HG03342 (cell line): ENCODE measurements at regions not wholly inside any gene's neighbourhood (a gene's known extent, or its start where the extent isn't known, plus 50 kb on each side); places are given as distances from the start of the nearest gene placed in this dataset.

Source experiments
- ATAC-seq: cut with Tn5 transposase; IDR thresholded peaks from one replicate; pipeline ENCODE4 v1.9.1; 2021; ENCODE audit warnings: mild to moderate bottlenecking, moderate library complexity; ENCODE audit not compliant: unreplicated experiment

GRCh38 chr18:34977838-34978532, 63.2 kb upstream of the MAPRE2 start:
- peak; percentile 43 for ATAC-seq

GRCh38 chr18:34978533-34978893, 62.7 kb upstream of the MAPRE2 start:
- ATAC-seq, result no peak

- ATAC-seq, result peak; percentile 34
These were observed 62.1 kb upstream of the MAPRE2 start for GRCh38 chr18:34978953-34979608.

- no peak for ATAC-seq
These were observed 59.7 kb upstream of the MAPRE2 start for GRCh38 chr18:34981487-34981886.

GRCh38 chr18:34985963-34986362, 55.2 kb upstream of the MAPRE2 start:
- no peak for ATAC-seq

DNA sequence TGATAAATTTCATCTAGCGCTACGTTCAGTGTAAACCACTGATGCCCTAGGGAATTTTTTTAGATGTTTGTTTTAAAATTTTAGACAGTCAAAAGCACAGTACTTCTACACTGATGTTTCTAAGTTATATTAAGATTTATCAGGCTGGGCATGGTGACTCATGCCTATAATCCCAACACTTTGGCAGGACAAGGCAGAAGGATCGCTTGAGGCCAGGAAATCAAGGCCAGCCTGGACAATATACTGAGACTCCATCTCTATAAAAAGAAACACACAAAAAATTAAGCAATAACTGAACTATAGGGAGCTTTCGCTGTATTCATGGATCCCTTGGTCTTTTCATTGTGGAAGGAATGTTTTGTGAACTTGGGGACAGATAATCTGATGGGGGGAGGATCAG, 50.6 kb upstream of the MAPRE2 start:
- ATAC-seq, result no peak

- ATAC-seq, result no peak
These were observed 50.1 kb upstream of the MAPRE2 start for GRCh38 chr18:34991152-34991551.
